SK-N-SH (cell line): ENCODE measurements at regions not wholly inside any gene's neighbourhood (a gene's known extent, or its start where the extent isn't known, plus 50 kb on each side); places are given as distances from the start of the nearest gene placed in this dataset.

Experiments used
- CTCF ChIA-PET: fragments of 300-600, 350-600 bp; formaldehyde crosslinking; extraction: SDS; loops from one replicate; lab custom pipeline; 2021; lab: Yijun Ruan, JAX
- POLR2A ChIA-PET: fragments of 350-600 bp; sonication (Branson Sonifier 250); formaldehyde crosslinking; extraction: SDS; loops from one replicate; lab custom pipeline; 2020; ENCODE audit warnings: antibody characterized with exemption, inconsistent platforms; lab: Yijun Ruan, JAX
- DNase-seq: peaks from one replicate; pipeline ENCODE4 v3.0.0; 2012
- H2AFZ ChIP-seq: fragments of 200-600 bp; sonication (generic); 2 replicates; pipeline ENCODE4 v1.8.1; 2016; ENCODE audit warnings: antibody characterized with exemption, mild to moderate bottlenecking, low read depth
- H3F3A ChIP-seq: fragments of 200-600 bp; sonication (generic); replicated peaks from 2 replicates; pipeline ENCODE3; 2016; ENCODE audit warnings: antibody characterized with exemption, mild to moderate bottlenecking; ENCODE audit not compliant: insufficient read depth
- H3K27ac ChIP-seq, 2 experiments: fragments of 200-500 bp in 1 of 2; fragments of 200-600 bp in 1 of 2; sonication (Bioruptor generic) in 1 of 2; sonication (generic), shearing (Covaris generic) in 1 of 2; 2 replicates each; pipeline versions ENCODE4 v1.5.1 to v1.6.1; 2014 to 2016; ENCODE audit warnings: low read depth in 2 of 2, inconsistent platforms in 1 of 2, low read length in 1 of 2, mild to moderate bottlenecking in 1 of 2, mixed read lengths in 1 of 2
- H3K27me3 ChIP-seq: fragments of 200-600 bp; sonication (generic), shearing (Covaris generic); 2 replicates; pipeline ENCODE4 v1.6.1; 2016; ENCODE audit warnings: mixed run types; ENCODE audit not compliant: insufficient read depth
- H3K36me3 ChIP-seq, 2 experiments: fragments of 200-500 bp in 1 of 2; fragments of 200-600 bp in 1 of 2; sonication (Bioruptor generic) in 1 of 2; sonication (generic) in 1 of 2; replicated peaks in 1 of 2; 2 replicates each; pipeline versions ENCODE3 to v1.5.1; 2014 to 2016; ENCODE audit warnings: low read length in 1 of 2, mild to moderate bottlenecking in 1 of 2; ENCODE audit not compliant: insufficient read depth in 2 of 2, control insufficient read depth in 1 of 2
- H3K4me1 ChIP-seq, 2 experiments: fragments of 200-500 bp in 1 of 2; fragments of 200-600 bp in 1 of 2; sonication (Bioruptor generic) in 1 of 2; sonication (generic), shearing (Covaris generic) in 1 of 2; 2 replicates each; pipeline versions ENCODE4 v1.5.1 to v1.6.1; 2014 to 2016; ENCODE audit warnings: low read depth in 1 of 2, low read length in 1 of 2, mixed run types in 1 of 2; ENCODE audit not compliant: insufficient read depth in 2 of 2, control insufficient read depth in 1 of 2
- H3K4me2 ChIP-seq: fragments of 200-600 bp; sonication (generic), shearing (Covaris generic); 2 replicates; pipeline ENCODE4 v1.6.1; 2017; ENCODE audit warnings: mixed run types
- H3K4me3 ChIP-seq, 2 experiments: fragments of 200-500 bp in 1 of 2; fragments of 200-600 bp in 1 of 2; sonication (Bioruptor generic) in 1 of 2; sonication (generic), shearing (Covaris generic) in 1 of 2; 2 replicates each; pipeline versions ENCODE4 v1.5.1 to v1.8.1; 2014 to 2016; ENCODE audit warnings: low read depth in 2 of 2, inconsistent platforms in 1 of 2, low read length in 1 of 2, mild to moderate bottlenecking in 1 of 2, mixed read lengths in 1 of 2, moderate library complexity in 1 of 2
- H3K79me2 ChIP-seq: fragments of 200-600 bp; sonication (generic); 2 replicates; pipeline ENCODE4 v1.8.1; 2017; ENCODE audit warnings: mild to moderate bottlenecking; ENCODE audit not compliant: insufficient read depth
- H3K9ac ChIP-seq: fragments of 200-600 bp; sonication (generic); 2 replicates; pipeline ENCODE4 v1.6.1; 2017; ENCODE audit warnings: mixed run types
- H3K9me2 ChIP-seq: fragments of 200-600 bp; sonication (generic); 2 replicates; pipeline ENCODE4 v1.6.1; 2017; ENCODE audit warnings: mixed run types
- H3K9me3 ChIP-seq: fragments of 200-600 bp; sonication (generic); 2 replicates; pipeline ENCODE4 v1.6.1; 2017; ENCODE audit warnings: mixed run types, mild to moderate bottlenecking, moderate library complexity
- H4K20me1 ChIP-seq: fragments of 200-600 bp; sonication (generic); 2 replicates; pipeline ENCODE4 v1.6.1; 2017; ENCODE audit warnings: mild to moderate bottlenecking, mixed run types; ENCODE audit not compliant: insufficient read depth
- CHD2 ChIP-seq: fragments of 150-350 bp; IDR thresholded peaks from 2 replicates; pipeline ENCODE4 v1.6.1; 2018; ENCODE audit warnings: low read length; ENCODE audit not compliant: partially characterized antibody
- ELF1 ChIP-seq: IDR thresholded peaks from 2 replicates; pipeline ENCODE4 v1.4.0; 2012
- EP300 ChIP-seq, 2 experiments: IDR thresholded peaks; 2 replicates each; pipeline versions ENCODE4 v1.4.0 to v1.6.1; 2012; ENCODE audit warnings: borderline replicate concordance in 1 of 2, low read depth in 1 of 2, low read length in 1 of 2
- FOSL2 ChIP-seq: IDR thresholded peaks from 2 replicates; pipeline ENCODE4 v1.4.0; 2012; ENCODE audit warnings: low read depth, mild to moderate bottlenecking, moderate library complexity, borderline replicate concordance
- FOXJ3 ChIP-seq: sonication (generic); formaldehyde crosslinking; IDR thresholded peaks from 2 replicates; pipeline ENCODE4 v1.5.1; 2020; ENCODE audit warnings: mild to moderate bottlenecking, missing genetic modification reagents
- FOXM1 ChIP-seq: IDR thresholded peaks from 2 replicates; pipeline ENCODE4 v1.4.0; 2012; ENCODE audit warnings: low read depth, mild to moderate bottlenecking
- GABPA ChIP-seq: IDR thresholded peaks from 2 replicates; pipeline ENCODE4 v1.4.0; 2012; ENCODE audit warnings: low read depth, mild to moderate bottlenecking
- MEF2A ChIP-seq: IDR thresholded peaks from 2 replicates; pipeline ENCODE4 v1.4.0; 2012; ENCODE audit warnings: low read depth, borderline replicate concordance
- MXI1 ChIP-seq: IDR thresholded peaks from 2 replicates; pipeline ENCODE4 v1.6.1; 2012; ENCODE audit warnings: mild to moderate bottlenecking, low read depth, low read length, improper control_type of control experiment
- NFIC ChIP-seq: IDR thresholded peaks from 2 replicates; pipeline ENCODE4 v1.4.0; 2012; ENCODE audit warnings: borderline replicate concordance
- POLR2AphosphoS5 ChIP-seq: IDR thresholded peaks from 2 replicates; pipeline ENCODE4 v1.6.1; 2012; ENCODE audit warnings: low read depth, low read length
- RAD21 ChIP-seq: IDR thresholded peaks from 2 replicates; pipeline ENCODE4 v1.6.1; 2012; ENCODE audit warnings: mild to moderate bottlenecking, low read length
- RCOR1 ChIP-seq: fragments of 150-350 bp; IDR thresholded peaks from 2 replicates; pipeline ENCODE4 v1.6.1; 2017; ENCODE audit warnings: antibody characterized with exemption, low read length
- RXRA ChIP-seq: IDR thresholded peaks from 2 replicates; pipeline ENCODE4 v1.4.0; 2012; ENCODE audit warnings: low read depth, mild to moderate bottlenecking, borderline replicate concordance
- TAF1 ChIP-seq: IDR thresholded peaks from 2 replicates; pipeline ENCODE4 v1.6.1; 2012; ENCODE audit warnings: low read depth, mild to moderate bottlenecking, low read length, moderate library complexity, borderline replicate concordance
- TEAD4 ChIP-seq: IDR thresholded peaks from 2 replicates; pipeline ENCODE4 v1.4.0; 2012; ENCODE audit warnings: mild to moderate bottlenecking, borderline replicate concordance; ENCODE audit not compliant: insufficient read depth
- YY1 ChIP-seq: IDR thresholded peaks from 2 replicates; pipeline ENCODE4 v1.4.0; 2012; ENCODE audit warnings: low read depth, mild to moderate bottlenecking
- WGBS: methylation state at CpG from one replicate; pipeline ENCODE4 v1.1.6; 2017; ENCODE audit warnings: low lambda C conversion rate; 5-methylcytosine and 5-hydroxymethylcytosine counted together
- TF ChIP-seq, protein P1 (sequence below): IDR thresholded peaks from 2 replicates; pipeline ENCODE4 v1.4.0; 2012; ENCODE audit warnings: low read depth, borderline replicate concordance
- TF ChIP-seq, protein P2 (sequence below): IDR thresholded peaks from 2 replicates; pipeline ENCODE4 v1.6.1; 2012; ENCODE audit warnings: mild to moderate bottlenecking, low read depth, low read length, moderate library complexity

DNA sequence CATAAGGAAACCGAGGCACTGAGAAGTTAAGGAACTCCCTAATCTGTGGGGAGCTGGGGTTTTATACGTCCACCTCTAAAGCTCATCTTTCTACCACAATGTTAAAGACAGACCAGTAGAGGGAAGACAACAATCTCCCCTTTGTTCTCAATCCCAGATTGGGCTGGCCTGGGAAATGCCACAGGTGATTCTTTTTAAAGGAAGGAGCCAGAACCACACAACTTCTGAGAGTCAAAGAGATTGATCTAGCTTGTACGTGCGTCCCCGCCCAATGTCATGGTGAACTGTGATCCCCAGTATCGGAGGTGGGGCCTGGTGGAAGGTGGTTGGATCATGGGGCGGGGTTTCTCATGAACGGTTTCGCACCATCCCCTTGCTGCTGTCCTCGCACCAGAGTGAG is 81.8 kb upstream of the LCLAT1 start:
- Histone ChIP-seq H3K27me3 (no peaks in the 10 kb centered on the region), H3K9me3 (no peaks in the 10 kb centered on the region), H3K4me3 (no peak overlapping the region), H3K27ac (no peak overlapping the region), H3K9ac (no peak overlapping the region), H3F3A (peaks cover 20% of the 10 kb centered on the region), H3K9me2 (no peaks in the 10 kb centered on the region), H3K79me2 (no peaks in the 10 kb centered on the region), H3K36me3 (no peaks in the 10 kb centered on the region), H3K4me2 (no peak overlapping the region), H3K4me1 (peaks cover 0 to 34% of the 10 kb centered on the region in 2 experiments; a peak in 2 of 4 replicates), H4K20me1 (no peaks in the 10 kb centered on the region), H2AFZ (no peak overlapping the region)
- POLR2A ChIA-PET: no interaction called here
- no peak for DNase-seq
- TF ChIP-seq TEAD4: no peak
- TF ChIP-seq MXI1: no peak
- TF ChIP-seq RXRA: no peak
- TF ChIP-seq EP300 (IDR thresholded peaks at IDR 0.05; ENCODE audit: borderline replicate concordance in 1 of 2, low read depth in 1 of 2, low read length in 1 of 2): no peak
- TF ChIP-seq FOSL2: no peak
- no peak for TF ChIP-seq RCOR1
- no peak for TF ChIP-seq GABPA
- TF ChIP-seq, protein P1, sequence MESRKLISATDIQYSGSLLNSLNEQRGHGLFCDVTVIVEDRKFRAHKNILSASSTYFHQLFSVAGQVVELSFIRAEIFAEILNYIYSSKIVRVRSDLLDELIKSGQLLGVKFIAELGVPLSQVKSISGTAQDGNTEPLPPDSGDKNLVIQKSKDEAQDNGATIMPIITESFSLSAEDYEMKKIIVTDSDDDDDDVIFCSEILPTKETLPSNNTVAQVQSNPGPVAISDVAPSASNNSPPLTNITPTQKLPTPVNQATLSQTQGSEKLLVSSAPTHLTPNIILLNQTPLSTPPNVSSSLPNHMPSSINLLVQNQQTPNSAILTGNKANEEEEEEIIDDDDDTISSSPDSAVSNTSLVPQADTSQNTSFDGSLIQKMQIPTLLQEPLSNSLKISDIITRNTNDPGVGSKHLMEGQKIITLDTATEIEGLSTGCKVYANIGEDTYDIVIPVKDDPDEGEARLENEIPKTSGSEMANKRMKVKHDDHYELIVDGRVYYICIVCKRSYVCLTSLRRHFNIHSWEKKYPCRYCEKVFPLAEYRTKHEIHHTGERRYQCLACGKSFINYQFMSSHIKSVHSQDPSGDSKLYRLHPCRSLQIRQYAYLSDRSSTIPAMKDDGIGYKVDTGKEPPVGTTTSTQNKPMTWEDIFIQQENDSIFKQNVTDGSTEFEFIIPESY: no peak
- TF ChIP-seq, protein P2, sequence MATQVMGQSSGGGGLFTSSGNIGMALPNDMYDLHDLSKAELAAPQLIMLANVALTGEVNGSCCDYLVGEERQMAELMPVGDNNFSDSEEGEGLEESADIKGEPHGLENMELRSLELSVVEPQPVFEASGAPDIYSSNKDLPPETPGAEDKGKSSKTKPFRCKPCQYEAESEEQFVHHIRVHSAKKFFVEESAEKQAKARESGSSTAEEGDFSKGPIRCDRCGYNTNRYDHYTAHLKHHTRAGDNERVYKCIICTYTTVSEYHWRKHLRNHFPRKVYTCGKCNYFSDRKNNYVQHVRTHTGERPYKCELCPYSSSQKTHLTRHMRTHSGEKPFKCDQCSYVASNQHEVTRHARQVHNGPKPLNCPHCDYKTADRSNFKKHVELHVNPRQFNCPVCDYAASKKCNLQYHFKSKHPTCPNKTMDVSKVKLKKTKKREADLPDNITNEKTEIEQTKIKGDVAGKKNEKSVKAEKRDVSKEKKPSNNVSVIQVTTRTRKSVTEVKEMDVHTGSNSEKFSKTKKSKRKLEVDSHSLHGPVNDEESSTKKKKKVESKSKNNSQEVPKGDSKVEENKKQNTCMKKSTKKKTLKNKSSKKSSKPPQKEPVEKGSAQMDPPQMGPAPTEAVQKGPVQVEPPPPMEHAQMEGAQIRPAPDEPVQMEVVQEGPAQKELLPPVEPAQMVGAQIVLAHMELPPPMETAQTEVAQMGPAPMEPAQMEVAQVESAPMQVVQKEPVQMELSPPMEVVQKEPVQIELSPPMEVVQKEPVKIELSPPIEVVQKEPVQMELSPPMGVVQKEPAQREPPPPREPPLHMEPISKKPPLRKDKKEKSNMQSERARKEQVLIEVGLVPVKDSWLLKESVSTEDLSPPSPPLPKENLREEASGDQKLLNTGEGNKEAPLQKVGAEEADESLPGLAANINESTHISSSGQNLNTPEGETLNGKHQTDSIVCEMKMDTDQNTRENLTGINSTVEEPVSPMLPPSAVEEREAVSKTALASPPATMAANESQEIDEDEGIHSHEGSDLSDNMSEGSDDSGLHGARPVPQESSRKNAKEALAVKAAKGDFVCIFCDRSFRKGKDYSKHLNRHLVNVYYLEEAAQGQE: no peak
- TF ChIP-seq YY1: no peak
- TF ChIP-seq POLR2AphosphoS5: no peak
- no peak for TF ChIP-seq TAF1
- no peak for TF ChIP-seq MEF2A
- no peak for TF ChIP-seq FOXJ3 (CRISPR knock-in tag)
- no peak for TF ChIP-seq NFIC
- no peak for TF ChIP-seq ELF1
- no peak for TF ChIP-seq RAD21
- no peak for TF ChIP-seq CHD2
- no peak for TF ChIP-seq FOXM1
- 84% methylated on average over 10 of the region's 10 CpGs for WGBS
- CTCF ChIA-PET: interaction anchor here (1.8 kb wide), 1 partner anchor 15 kb away, joined by 3 read pairs; no protein-coding TSS in a partner anchor
